GM21723 (cell line): ENCODE measurements at regions not wholly inside any gene's neighbourhood (a gene's known extent, or its start where the extent isn't known, plus 50 kb on each side); places are given as distances from the start of the nearest gene placed in this dataset.

Experiments
- ATAC-seq: cut with Tn5 transposase; IDR thresholded peaks from one replicate; pipeline ENCODE4 v1.9.1; 2021; ENCODE audit warnings: mild to moderate bottlenecking, moderate library complexity; ENCODE audit not compliant: unreplicated experiment

DNA sequence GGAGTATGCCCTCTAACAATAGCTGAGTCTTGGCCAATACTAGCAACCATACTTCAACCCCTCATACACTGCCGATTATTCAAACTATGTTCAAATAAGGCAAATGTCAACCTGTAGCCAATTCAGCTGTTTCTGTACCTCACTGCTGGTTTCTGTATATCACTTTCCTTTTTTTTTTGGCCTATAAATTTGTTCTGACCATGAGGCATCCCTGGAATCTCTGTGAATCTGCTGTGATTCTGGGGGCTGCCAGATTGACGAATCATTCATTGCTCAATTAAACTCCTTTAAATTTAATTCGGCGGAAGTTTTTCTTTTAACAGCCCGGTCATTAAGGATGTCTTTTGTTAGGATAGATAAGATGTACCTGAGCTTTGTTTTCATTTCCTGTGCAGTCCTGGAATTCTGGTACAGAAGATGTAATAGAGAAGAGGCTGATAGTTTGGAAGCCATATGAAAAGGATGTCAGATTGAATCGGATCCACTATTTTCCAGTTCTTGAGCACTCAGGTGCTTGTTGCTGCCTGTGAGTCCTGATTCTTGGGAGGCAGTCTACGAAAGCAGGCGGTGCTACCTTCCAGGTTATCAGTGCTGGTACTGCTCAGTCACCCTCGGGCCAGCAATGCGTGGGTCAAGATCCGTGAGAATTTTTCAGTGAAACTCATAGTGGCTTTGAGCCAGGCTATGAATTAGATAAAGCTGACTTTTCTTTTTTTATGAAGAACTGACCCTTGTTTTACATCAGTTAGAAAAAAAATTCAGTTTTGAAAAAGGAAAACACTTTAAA is 106.2 kb upstream of the TUT7 start:
- ATAC-seq: no peak

DNA sequence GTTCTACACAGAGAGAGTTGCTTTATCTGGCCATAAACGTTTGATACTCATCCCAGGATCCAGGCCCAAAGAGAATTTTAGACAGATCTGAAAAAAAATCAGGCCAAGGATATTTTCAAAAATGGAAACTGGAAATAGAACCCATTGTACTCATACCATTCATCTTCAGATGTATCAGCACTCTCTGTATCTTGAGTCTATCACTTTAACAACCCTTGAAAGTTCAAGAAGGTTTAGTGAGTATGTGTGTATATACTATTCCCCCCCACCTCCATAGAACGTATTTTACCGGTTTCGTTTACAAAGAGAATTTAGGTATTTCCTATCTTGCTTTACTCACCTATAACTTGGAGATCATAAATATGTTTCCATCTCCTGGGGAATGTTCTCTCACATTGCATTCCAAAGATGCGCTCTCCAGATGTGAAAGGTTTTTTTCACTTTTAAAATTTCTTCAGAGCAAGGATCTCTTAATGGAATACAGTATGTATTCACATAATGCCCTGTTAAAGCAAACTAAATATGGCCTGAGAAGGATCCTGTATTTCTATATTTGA is 105.5 kb upstream of the TUT7 start:
- ATAC-seq: no peak

- ATAC-seq: no peak
Measured at GRCh38 chr9:86459191-86459590, 105.0 kb upstream of the TUT7 start.

DNA sequence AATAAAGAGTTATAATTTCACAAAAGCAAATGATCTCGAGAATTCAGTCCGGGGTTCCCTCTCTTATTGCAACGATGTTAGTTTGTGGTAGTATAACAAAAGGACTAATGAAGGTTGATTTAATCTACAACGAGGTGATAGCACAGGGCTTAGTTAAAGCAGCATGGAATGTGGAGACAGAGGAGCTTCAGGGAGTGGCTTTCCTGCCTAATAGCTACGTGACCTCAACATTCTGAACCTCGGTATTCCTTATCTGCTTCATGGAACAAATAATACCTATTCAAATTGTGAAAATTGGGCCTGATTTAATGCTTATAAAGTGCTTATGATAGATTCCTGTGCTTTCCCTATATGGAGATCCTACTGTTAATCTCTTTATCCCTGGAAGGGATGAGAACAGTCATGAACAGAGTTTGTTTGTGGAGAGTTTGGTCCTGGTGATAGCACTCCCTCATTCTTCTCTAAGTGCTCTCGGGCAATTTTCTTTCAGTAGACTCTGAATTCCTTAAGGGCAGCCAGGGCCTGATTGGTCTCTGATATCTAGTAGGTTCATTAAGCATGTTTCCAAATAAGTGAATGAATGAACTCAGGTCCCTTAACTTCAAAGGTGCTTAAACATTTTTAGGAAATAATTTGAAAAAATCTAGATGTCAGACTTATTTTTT is 104.1 kb upstream of the TUT7 start:
- ATAC-seq: no peak

- ATAC-seq: no peak
Measured at GRCh38 chr9:86456416-86456815, 102.2 kb upstream of the TUT7 start.

- no peak for ATAC-seq
Measured at GRCh38 chr9:86454701-86455615, 100.7 kb upstream of the TUT7 start.

DNA sequence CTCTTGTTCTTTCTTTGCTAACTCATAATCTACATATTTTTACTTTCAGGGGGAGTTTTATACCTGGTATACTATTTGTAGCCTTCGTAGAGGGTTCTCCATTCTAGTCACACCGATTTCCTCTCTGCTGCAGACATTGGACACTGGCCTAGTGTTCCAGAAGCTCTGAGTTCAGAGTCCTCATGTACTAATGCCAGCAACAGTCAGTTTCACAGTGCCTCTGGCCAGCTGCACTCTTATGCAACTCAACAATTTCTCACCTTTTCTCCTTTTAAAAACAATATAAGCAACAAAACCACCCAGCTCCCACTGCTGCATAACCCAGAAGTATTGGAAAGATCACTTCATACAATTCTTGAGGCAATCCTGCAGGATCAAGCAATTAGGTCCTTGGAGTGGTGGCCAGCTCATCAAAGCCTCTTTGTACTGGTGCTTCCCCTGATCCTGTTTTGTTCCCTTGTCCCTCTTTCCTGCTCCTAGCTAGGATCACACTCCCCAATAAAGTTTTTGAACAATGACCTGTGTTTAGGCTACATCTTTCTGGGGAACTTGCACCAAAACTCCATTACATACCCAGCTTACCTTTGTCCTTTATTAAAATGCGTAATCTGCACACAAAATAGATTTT is 98.1 kb upstream of the TUT7 start:
- ATAC-seq: no peak

- no peak for ATAC-seq
Measured at GRCh38 chr9:86449246-86449645, 95.0 kb upstream of the TUT7 start.

DNA sequence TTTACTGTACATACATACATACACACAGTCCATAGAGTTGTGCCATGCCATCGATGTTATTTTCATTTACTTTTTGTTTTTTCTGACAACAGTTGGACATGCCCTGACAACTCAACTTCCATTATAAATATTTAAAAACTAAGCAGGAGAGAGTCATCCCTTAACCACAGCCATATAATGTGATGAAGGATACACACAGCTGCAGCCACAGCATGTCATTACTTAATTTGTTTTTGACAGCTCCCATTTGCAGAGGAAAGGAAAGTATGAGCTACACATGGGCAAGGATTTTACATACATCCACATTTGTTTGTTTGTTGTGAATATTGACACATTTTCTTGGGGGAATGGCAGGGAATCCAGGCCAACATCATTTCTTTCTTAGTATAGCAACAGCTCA is 91.5 kb upstream of the TUT7 start:
- ATAC-seq: no peak

GRCh38 chr9:86443992-86444391 is 89.8 kb upstream of the TUT7 start:
- ATAC-seq: no peak

DNA sequence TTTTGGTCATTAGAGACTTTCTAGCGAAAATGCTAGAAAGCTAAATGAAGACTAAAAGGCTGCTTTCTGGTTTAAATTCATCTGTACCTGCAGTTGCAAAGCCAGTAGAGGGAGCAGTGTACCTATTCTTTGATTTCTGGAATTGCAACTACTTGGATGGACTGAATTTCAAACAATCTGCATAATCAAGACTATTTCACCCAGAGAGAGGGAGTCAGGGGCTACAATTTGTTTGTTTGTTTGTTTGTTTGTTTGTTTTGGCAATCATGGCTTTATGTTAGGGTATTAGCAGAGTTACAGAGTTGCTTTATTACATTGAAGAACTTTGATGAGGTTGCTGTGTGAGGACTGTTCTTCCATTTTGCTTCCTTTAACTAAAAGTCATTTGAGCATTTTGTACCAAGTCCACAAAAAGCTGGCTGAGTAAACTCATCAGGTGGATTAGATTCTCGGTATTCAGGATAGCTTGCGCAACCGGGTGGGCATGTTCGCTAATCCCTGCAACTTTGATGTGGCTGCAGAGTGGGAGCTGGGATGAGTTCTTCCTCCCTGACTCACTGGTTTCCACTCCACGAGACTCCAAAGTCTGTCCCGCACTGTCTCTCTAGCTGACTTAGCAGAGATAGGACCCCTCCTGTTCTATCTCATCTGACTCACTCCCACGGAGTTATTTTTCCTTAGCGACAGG is 80.0 kb upstream of the TUT7 start:
- no peak for ATAC-seq

DNA sequence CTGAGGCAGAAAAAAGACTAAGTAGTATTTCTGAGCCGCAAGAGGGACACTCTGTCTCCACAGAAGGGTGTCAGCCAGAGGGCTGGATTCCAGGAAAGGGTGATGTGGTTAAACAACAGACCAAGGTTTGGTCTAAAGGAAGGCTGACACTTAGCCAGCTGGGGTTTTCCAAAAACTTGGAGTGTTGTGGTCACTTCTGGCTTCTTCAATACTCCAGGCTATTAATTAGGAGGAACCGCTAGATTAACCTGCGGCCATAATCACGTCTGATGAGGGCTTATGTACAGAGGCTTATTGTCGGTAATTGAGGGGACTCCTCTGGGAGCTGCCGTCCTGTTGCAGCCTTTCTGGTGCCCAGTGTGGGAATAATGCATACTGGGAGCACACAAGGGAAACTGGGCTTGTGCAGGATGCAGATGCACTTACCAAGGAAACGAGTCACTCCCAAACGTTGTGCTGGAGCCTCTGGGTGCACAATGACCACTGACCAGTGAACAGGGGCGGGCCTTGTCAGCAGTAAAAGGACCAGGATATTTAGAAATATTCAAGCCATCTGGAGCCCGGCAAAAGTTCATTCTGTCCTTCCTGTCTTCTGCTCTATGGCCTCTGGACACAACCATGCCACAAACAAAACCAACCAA is 70.2 kb upstream of the TUT7 start:
- no peak for ATAC-seq

GRCh38 chr9:86413971-86414880 is 60.0 kb upstream of the TUT7 start:
- ATAC-seq: no peak

- ATAC-seq: no peak
Measured at GRCh38 chr9:86410281-86410680, 56.1 kb upstream of the TUT7 start.

DNA sequence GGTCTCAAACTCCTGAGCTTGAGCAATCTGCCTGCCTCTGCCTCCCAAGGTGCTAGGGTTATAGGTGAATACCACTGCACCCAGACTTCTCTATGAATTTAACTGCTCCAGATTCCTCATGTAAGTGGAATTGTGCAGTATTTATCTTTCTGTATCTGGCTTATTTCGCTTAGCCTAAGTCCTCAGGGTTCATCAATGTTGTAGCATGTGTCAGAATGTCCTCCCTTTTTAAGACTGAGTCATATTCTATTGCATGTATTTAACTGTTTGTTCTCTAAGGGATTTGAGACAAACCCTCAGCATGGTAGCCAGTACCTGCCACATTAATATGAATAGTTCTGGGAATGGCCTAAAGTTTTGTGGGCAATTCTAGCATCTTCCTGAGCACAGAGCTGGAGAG is 53.9 kb upstream of the TUT7 start:
- ATAC-seq: no peak

GRCh38 chr9:86407022-86407421 is 52.8 kb upstream of the TUT7 start:
- no peak for ATAC-seq

GRCh38 chr9:86406366-86406765 is 52.2 kb upstream of the TUT7 start:
- no peak for ATAC-seq

- ATAC-seq: no peak
Measured at GRCh38 chr9:86405926-86406325, 51.7 kb upstream of the TUT7 start.

DNA sequence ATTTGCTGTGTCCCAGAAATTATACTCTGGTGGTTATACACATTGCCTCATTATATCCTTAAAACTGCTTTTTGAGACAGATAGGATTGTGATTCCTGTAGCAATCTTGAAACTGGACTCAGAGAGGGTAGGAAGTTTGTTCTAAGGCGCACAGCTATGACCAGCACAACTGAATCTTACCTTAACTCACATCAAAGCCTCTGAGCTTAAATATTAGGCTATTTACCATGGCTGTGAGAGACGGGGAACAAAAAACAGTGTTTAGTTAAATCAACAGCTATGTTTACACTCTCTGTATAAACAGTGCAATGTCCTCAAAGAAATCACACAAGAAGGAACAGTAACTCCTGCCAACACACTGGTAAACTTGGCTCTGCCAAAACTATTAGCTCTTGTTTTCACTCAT is 50.9 kb upstream of the TUT7 start:
- ATAC-seq: no peak
